Left ventricle myocardium inferior (tissue), 1 donor: ENCODE measurements at regions not wholly inside any gene's neighbourhood (a gene's known extent, or its start where the extent isn't known, plus 50 kb on each side); places are given as distances from the start of the nearest gene placed in this dataset.

Source experiments
- DNase-seq: peaks from one replicate; pipeline ENCODE4 v3.0.0-alpha.2; 2020
- H3K27ac ChIP-seq: fragments of 200-600 bp; replicated peaks from 2 replicates; pipeline ENCODE4 v1.8.0; 2021
- H3K27me3 ChIP-seq: fragments of 200-600 bp; 2 replicates; pipeline ENCODE4 v1.8.0; 2021; ENCODE audit warnings: low read depth
- H3K36me3 ChIP-seq: fragments of 200-600 bp; 2 replicates; pipeline ENCODE4 v1.8.0; 2021
- H3K4me1 ChIP-seq: fragments of 200-600 bp; 2 replicates; pipeline ENCODE4 v1.8.0; 2021
- H3K4me3 ChIP-seq: fragments of 200-600 bp; 2 replicates; pipeline ENCODE4 v1.8.0; 2021; ENCODE audit warnings: mild to moderate bottlenecking, moderate library complexity
- H3K9me3 ChIP-seq: fragments of 200-600 bp; replicated peaks from 2 replicates; pipeline ENCODE4 v1.8.0; 2021
- CTCF ChIP-seq: fragments of 200-600 bp; IDR thresholded peaks from 2 replicates; pipeline ENCODE4 v1.8.0; 2021; ENCODE audit warnings: antibody characterized with exemption, mild to moderate bottlenecking, borderline replicate concordance
- intact Hi-C: fragments of 100-400 bp; cut with micrococcal nuclease; formaldehyde crosslinking; loops from one replicate; pipeline ENCODE4 v1.11.0; 2022
- donor health status: DM: no; HTN: yes; CAD: no; lungs with severe emphysema.

- intact Hi-C loops, result no loop called here
- Histone ChIP-seq H3K36me3 (no peaks in the 10 kb centered on the region), H3K27me3 (peaks cover 7% of the 10 kb centered on the region), H3K4me3 (no peak overlapping the region), H3K27ac (no peak overlapping the region), H3K9me3 (peaks cover 8% of the 10 kb centered on the region), H3K4me1 (no peaks in the 10 kb centered on the region)
- TF ChIP-seq CTCF, result no peak
- no peak for DNase-seq
Observed at GRCh38 chr12:63034601-63035000, 99.7 kb upstream of the PPM1H start.

- H3K36me3 ChIP-seq, result no peaks in the 10 kb centered on the region
- H3K4me1 ChIP-seq, result no peaks in the 10 kb centered on the region
- H3K9me3 ChIP-seq, result peaks cover 9% of the 10 kb centered on the region
- no peaks in the 10 kb centered on the region for H3K27me3 ChIP-seq
- no peak for TF ChIP-seq CTCF
- intact Hi-C loops, result no loop called here
- H3K27ac ChIP-seq, result no peak overlapping the region
- H3K4me3 ChIP-seq, result no peak overlapping the region
- DNase-seq, result no peak
Observed at GRCh38 chr12:63029676-63030075, 94.7 kb upstream of the PPM1H start.

GRCh38 chr12:63028951-63029350 is 94.0 kb upstream of the PPM1H start:
- Histone ChIP-seq H3K9me3 (peaks cover 9% of the 10 kb centered on the region), H3K4me1 (no peaks in the 10 kb centered on the region), H3K36me3 (no peaks in the 10 kb centered on the region), H3K4me3 (no peak overlapping the region), H3K27me3 (no peaks in the 10 kb centered on the region), H3K27ac (no peak overlapping the region)
- DNase-seq, result no peak
- intact Hi-C loops, result no loop called here
- TF ChIP-seq CTCF, result no peak

- Histone ChIP-seq H3K4me3 (no peak overlapping the region), H3K36me3 (no peaks in the 10 kb centered on the region), H3K4me1 (no peaks in the 10 kb centered on the region), H3K27ac (no peak overlapping the region), H3K9me3 (peaks cover 5% of the 10 kb centered on the region), H3K27me3 (no peaks in the 10 kb centered on the region)
- TF ChIP-seq CTCF, result no peak
- no peak for DNase-seq
- intact Hi-C loops, result no loop called here
Observed at GRCh38 chr12:63025116-63025515, 90.2 kb upstream of the PPM1H start.

- no peaks in the 10 kb centered on the region for H3K4me1 ChIP-seq
- H3K9me3 ChIP-seq, result no peaks in the 10 kb centered on the region
- no peak overlapping the region for H3K27ac ChIP-seq
- no peak for TF ChIP-seq CTCF
- H3K4me3 ChIP-seq, result no peak overlapping the region
- H3K36me3 ChIP-seq, result no peaks in the 10 kb centered on the region
- DNase-seq, result no peak
- no peaks in the 10 kb centered on the region for H3K27me3 ChIP-seq
- intact Hi-C loops, result no loop called here
Observed at GRCh38 chr12:63023926-63024325, 89.0 kb upstream of the PPM1H start.

- intact Hi-C loops, result no loop called here
- Histone ChIP-seq H3K27me3 (no peaks in the 10 kb centered on the region), H3K4me1 (no peaks in the 10 kb centered on the region), H3K9me3 (no peaks in the 10 kb centered on the region), H3K36me3 (no peaks in the 10 kb centered on the region), H3K4me3 (no peak overlapping the region), H3K27ac (no peak overlapping the region)
- DNase-seq, result no peak
- no peak for TF ChIP-seq CTCF
Observed at GRCh38 chr12:63021116-63021515, 86.2 kb upstream of the PPM1H start.
